ENCODE measurements at regions not wholly inside any gene's neighbourhood (a gene's known extent, or its start where the extent isn't known, plus 50 kb on each side); places are given as distances from the start of the nearest gene placed in this dataset.

GRCh38 chr6:8157839-8158238 lies 55.5 kb upstream of the EEF1E1 start:
- TF ChIP-seq CTCF (IDR thresholded peaks at IDR 0.05 in 2 of 3, conservative IDR thresholded peaks at IDR 0.05 in 1 of 3; ENCODE audit: control insufficient read depth in 2 of 3, extremely low read depth in 1 of 3, insufficient read depth in 1 of 3, low read depth in 3 of 3, low read length in 3 of 3), result no peak
- no peak for TF ChIP-seq MXI1 (IDR thresholded peaks at IDR 0.05; ENCODE audit: low read depth, low read length)
- TF ChIP-seq SUZ12 (IDR thresholded peaks at IDR 0.05; ENCODE audit: unreplicated experiment), result no peak
- TF ChIP-seq ATF3 (IDR thresholded peaks at IDR 0.05; ENCODE audit: borderline replicate concordance, extremely low read depth, low read depth, low read length), result no peak
